HG03064 (cell line): ENCODE measurements at regions not wholly inside any gene's neighbourhood (a gene's known extent, or its start where the extent isn't known, plus 50 kb on each side); places are given as distances from the start of the nearest gene placed in this dataset.
"Not testable (repeated sequence)": the region's sequence is repeated elsewhere in the genome, so short reads cannot be mapped to it uniquely, and the experiment has no call there.

Source experiments
- ATAC-seq: cut with Tn5 transposase; IDR thresholded peaks from one replicate; pipeline ENCODE4 v1.9.1; 2021; ENCODE audit warnings: low read depth; ENCODE audit not compliant: unreplicated experiment

GRCh38 chr5:56316299-56316994 is 83.3 kb upstream of the ANKRD55 start:
- ATAC-seq: no peak

GRCh38 chr5:56314529-56314928 is 81.4 kb upstream of the ANKRD55 start:
- no peak for ATAC-seq

GRCh38 chr5:56313596-56313995 is 80.5 kb upstream of the ANKRD55 start:
- no peak for ATAC-seq

- no peak for ATAC-seq
Measured at GRCh38 chr5:56313004-56313531, 79.9 kb upstream of the ANKRD55 start.

- no peak for ATAC-seq
Measured at GRCh38 chr5:56311306-56311905, 78.3 kb upstream of the ANKRD55 start.

- ATAC-seq: no peak
Measured at GRCh38 chr5:56310711-56311204, 77.6 kb upstream of the ANKRD55 start.

- ATAC-seq: no peak
Measured at GRCh38 chr5:56309262-56309826, 76.2 kb upstream of the ANKRD55 start.

- no peak for ATAC-seq
Measured at GRCh38 chr5:56307714-56308333, 74.7 kb upstream of the ANKRD55 start.

- ATAC-seq: no peak
Measured at GRCh38 chr5:56306433-56307150, 73.5 kb upstream of the ANKRD55 start.

- no peak for ATAC-seq
Measured at GRCh38 chr5:56305001-56305950, 72.1 kb upstream of the ANKRD55 start.

GRCh38 chr5:56303511-56303910 is 70.4 kb upstream of the ANKRD55 start:
- ATAC-seq: no peak

GRCh38 chr5:56302027-56302426 is 68.9 kb upstream of the ANKRD55 start:
- ATAC-seq: no peak

- ATAC-seq: no peak
Measured at GRCh38 chr5:56301069-56301468, 67.9 kb upstream of the ANKRD55 start.

- no peak for ATAC-seq
Measured at GRCh38 chr5:56299212-56299611, 66.1 kb upstream of the ANKRD55 start.

GRCh38 chr5:56298336-56299090 is 65.4 kb upstream of the ANKRD55 start:
- ATAC-seq: no peak

GRCh38 chr5:56297851-56298250 is 64.7 kb upstream of the ANKRD55 start:
- no peak for ATAC-seq

GRCh38 chr5:56295311-56295710 is 62.2 kb upstream of the ANKRD55 start:
- not testable (repeated sequence) for ATAC-seq

- ATAC-seq: no peak
Measured at GRCh38 chr5:56294354-56294753, 61.2 kb upstream of the ANKRD55 start.

GRCh38 chr5:56292874-56293273 is 59.7 kb upstream of the ANKRD55 start:
- not testable (repeated sequence) for ATAC-seq
